GM23338 (cell line): ENCODE measurements at regions not wholly inside any gene's neighbourhood (a gene's known extent, or its start where the extent isn't known, plus 50 kb on each side); places are given as distances from the start of the nearest gene placed in this dataset.
A peak's percentile ranks its signal among the peaks of the same experiment; 100 is the strongest.

Experiments used
- ATAC-seq: fragments of 200-7000 bp; cut with Tn5 transposase; 3 replicates; pipeline ENCODE4 v1.9.1; 2020
- DNase-seq: peaks from one replicate; pipeline ENCODE4 v3.0.0-alpha.2; 2015; ENCODE audit warnings: low spot score
- H2AFZ ChIP-seq: fragments of 200-600 bp; sonication (generic); 2 replicates; pipeline ENCODE4 v1.8.0; 2016; ENCODE audit warnings: antibody characterized with exemption, mild to moderate bottlenecking, moderate library complexity
- H3F3A ChIP-seq: fragments of 200-600 bp; sonication (generic); replicated peaks from 2 replicates; pipeline ENCODE4 v1.8.0; 2017; ENCODE audit warnings: antibody characterized with exemption, mixed run types, low read depth
- H3K27ac ChIP-seq: fragments of 200-600 bp; sonication (generic); 2 replicates; pipeline ENCODE4 v1.6.1; 2016; ENCODE audit warnings: low read depth
- H3K27me3 ChIP-seq: fragments of 200-600 bp; sonication (generic); 2 replicates; pipeline ENCODE4 v1.8.0; 2016; ENCODE audit warnings: mild to moderate bottlenecking, mixed run types, moderate library complexity; ENCODE audit not compliant: insufficient read depth
- H3K36me3 ChIP-seq: fragments of 200-600 bp; sonication (generic); 2 replicates; pipeline ENCODE4 v1.8.0; 2016; ENCODE audit warnings: mild to moderate bottlenecking; ENCODE audit not compliant: insufficient read depth
- H3K4me1 ChIP-seq: fragments of 200-600 bp; sonication (generic); 2 replicates; pipeline ENCODE4 v1.8.0; 2016; ENCODE audit warnings: mild to moderate bottlenecking, moderate library complexity; ENCODE audit not compliant: insufficient read depth
- H3K4me2 ChIP-seq: fragments of 200-600 bp; sonication (generic); 2 replicates; pipeline ENCODE4 v1.7.1; 2017; ENCODE audit warnings: mixed run types
- H3K4me3 ChIP-seq: fragments of 200-600 bp; sonication (generic); 2 replicates; pipeline ENCODE4 v1.6.1; 2016; ENCODE audit warnings: mixed run types
- H3K79me2 ChIP-seq: fragments of 200-600 bp; sonication (generic); replicated peaks from 2 replicates; pipeline ENCODE4 v1.8.0; 2017; ENCODE audit warnings: mild to moderate bottlenecking; ENCODE audit not compliant: insufficient read depth
- H3K9me2 ChIP-seq: fragments of 200-600 bp; sonication (generic); 2 replicates; pipeline ENCODE4 v1.8.0; 2017; ENCODE audit not compliant: insufficient read depth
- H4K20me1 ChIP-seq: fragments of 200-600 bp; sonication (generic); replicated peaks from 2 replicates; pipeline ENCODE4 v1.8.0; 2017; ENCODE audit warnings: mild to moderate bottlenecking; ENCODE audit not compliant: insufficient read depth
- H3K27ac Mint-ChIP-seq: 2 replicates; pipeline ENCODE4 v1.8.0; 2020; ENCODE audit warnings: inconsistent platforms, mild to moderate bottlenecking, moderate library complexity, mixed read lengths
- H3K27me3 Mint-ChIP-seq: 3 replicates; pipeline ENCODE4 v1.8.0; 2022; ENCODE audit warnings: low read depth, mild to moderate bottlenecking, moderate library complexity, mixed read lengths, inconsistent platforms; ENCODE audit not compliant: insufficient read depth, poor library complexity
- H3K36me3 Mint-ChIP-seq: 3 replicates; pipeline ENCODE4 v1.8.0; 2021; ENCODE audit warnings: low read depth, mild to moderate bottlenecking, inconsistent platforms, moderate library complexity, mixed read lengths
- H3K4me1 Mint-ChIP-seq: 3 replicates; pipeline ENCODE4 v1.8.0; 2020; ENCODE audit warnings: mild to moderate bottlenecking, inconsistent platforms, mixed read lengths
- H3K4me3 Mint-ChIP-seq: 3 replicates; pipeline ENCODE4 v1.8.0; 2021; ENCODE audit warnings: moderate library complexity, mild to moderate bottlenecking, inconsistent platforms, mixed read lengths
- H3K9me3 Mint-ChIP-seq: 3 replicates; pipeline ENCODE4 v1.8.0; 2020; ENCODE audit warnings: moderate library complexity, mild to moderate bottlenecking, inconsistent platforms, mixed read lengths
- EZH2phosphoT487 ChIP-seq: fragments of 200-600 bp; sonication (generic); IDR thresholded peaks from one replicate; pipeline ENCODE4 v1.8.1; 2018; ENCODE audit warnings: antibody characterized with exemption; ENCODE audit not compliant: unreplicated experiment
- ZNF462 ChIP-seq: fragments of 250-450 bp; sonication (Bioruptor Pico); IDR thresholded peaks from 2 replicates; pipeline ENCODE4 v1.5.0; 2020; ENCODE audit warnings: mild to moderate bottlenecking, moderate library complexity

- no peak for TF ChIP-seq ZNF462 (CRISPR knock-in tag)
Measured at GRCh38 chr3:103851793-103852192, 1417.0 kb downstream of the ZPLD1 start (continued).

- Histone ChIP-seq H3K27me3 (no peaks in the 10 kb centered on the region), H3K27ac (no peak overlapping the region), H3K36me3 (no peaks in the 10 kb centered on the region), H3K4me1 (0 out of 2 replicates have a peak, but pooled peaks cover 2% of the 10 kb centered on the region), H3K4me2 (no peak overlapping the region), H3F3A (no peaks in the 10 kb centered on the region), H3K9me2 (peaks cover 13% of the 10 kb centered on the region), H3K79me2 (no peaks in the 10 kb centered on the region), H2AFZ (no peak overlapping the region), H4K20me1 (no peaks in the 10 kb centered on the region), H3K4me3 (no peak overlapping the region)
- peaks cover 8% of the 10 kb centered on the region for H3K27me3 Mint-ChIP-seq
- H3K27ac Mint-ChIP-seq, result no peak overlapping the region
- peaks cover 31% of the 10 kb centered on the region for H3K9me3 Mint-ChIP-seq
- no peak overlapping the region for H3K4me3 Mint-ChIP-seq
- peak; percentile 24 for DNase-seq
- H3K36me3 Mint-ChIP-seq, result peaks cover 28% of the 10 kb centered on the region
- peaks cover 21% of the 10 kb centered on the region for H3K4me1 Mint-ChIP-seq
- no peak for ATAC-seq
- TF ChIP-seq EZH2phosphoT487 (no peak), ZNF462 (CRISPR knock-in tag) (peak; percentile 77; the same call in 1 of the 2 replicates)
Measured at GRCh38 chr3:103862415-103862814, 1427.6 kb downstream of the ZPLD1 start.
